H9 (cell line): ENCODE measurements at regions not wholly inside any gene's neighbourhood (a gene's known extent, or its start where the extent isn't known, plus 50 kb on each side); places are given as distances from the start of the nearest gene placed in this dataset.

Experiments used
- DNase-seq: peaks from one replicate; pipeline ENCODE4 v3.0.0-alpha.2; 2017
- H2AFZ ChIP-seq: one replicate; pipeline ENCODE4 v1.6.1; 2013; ENCODE audit warnings: mild to moderate bottlenecking, low read length, control low read depth, moderate library complexity
- H2AK5ac ChIP-seq: 2 replicates; pipeline ENCODE4 v1.6.1; 2013; ENCODE audit warnings: low read length, control low read depth, mixed read lengths; ENCODE audit not compliant: insufficient read length
- H2BK120ac ChIP-seq: one replicate; pipeline ENCODE4 v1.6.1; 2013; ENCODE audit warnings: low read depth, mild to moderate bottlenecking, low read length, control low read depth, inconsistent platforms; ENCODE audit not compliant: poor library complexity, severe bottlenecking
- H2BK12ac ChIP-seq: 2 replicates; pipeline ENCODE4 v1.6.1; 2013; ENCODE audit warnings: low read length, control low read depth, mixed read lengths, low read depth; ENCODE audit not compliant: insufficient read length
- H2BK15ac ChIP-seq: 2 replicates; pipeline ENCODE4 v1.6.1; 2013; ENCODE audit warnings: low read depth, low read length, control low read depth
- H2BK20ac ChIP-seq: one replicate; pipeline ENCODE4 v1.6.1; 2013; ENCODE audit warnings: low read depth, mild to moderate bottlenecking, low read length, control low read depth, inconsistent platforms; ENCODE audit not compliant: poor library complexity, severe bottlenecking
- H2BK5ac ChIP-seq: 2 replicates; pipeline ENCODE4 v1.6.1; 2013; ENCODE audit warnings: low read length, control low read depth, mixed read lengths; ENCODE audit not compliant: insufficient read length
- H3K14ac ChIP-seq: 2 replicates; pipeline ENCODE4 v1.6.1; 2013; ENCODE audit warnings: low read length, control low read depth; ENCODE audit not compliant: insufficient read depth
- H3K18ac ChIP-seq: 2 replicates; pipeline ENCODE4 v1.6.1; 2013; ENCODE audit warnings: low read depth, mild to moderate bottlenecking, mixed read lengths, low read length, control low read depth; ENCODE audit not compliant: insufficient read length
- H3K23ac ChIP-seq: 2 replicates; pipeline ENCODE4 v1.6.1; 2013; ENCODE audit warnings: low read length, control low read depth, mixed read lengths, low read depth; ENCODE audit not compliant: insufficient read length
- H3K23me2 ChIP-seq: 2 replicates; pipeline ENCODE4 v1.6.1; 2013; ENCODE audit warnings: low read depth, mild to moderate bottlenecking, mixed read lengths, low read length, control low read depth; ENCODE audit not compliant: insufficient read length, poor library complexity, severe bottlenecking
- H3K27ac ChIP-seq: 2 replicates; pipeline ENCODE4 v1.5.1; 2013; ENCODE audit warnings: low read length, control low read depth, mixed read lengths, low read depth; ENCODE audit not compliant: insufficient read length
- H3K27me3 ChIP-seq: 2 replicates; pipeline ENCODE4 v1.6.1; 2013; ENCODE audit warnings: low read length, control low read depth, inconsistent platforms; ENCODE audit not compliant: insufficient read depth
- H3K4ac ChIP-seq: 2 replicates; pipeline ENCODE4 v1.6.1; 2013; ENCODE audit warnings: low read depth, mild to moderate bottlenecking, control low read depth, inconsistent platforms, low read length, moderate library complexity
- H3K4me1 ChIP-seq: 2 replicates; pipeline ENCODE4 v1.6.1; 2013; ENCODE audit warnings: low read length, control low read depth, inconsistent platforms; ENCODE audit not compliant: insufficient read depth
- H3K4me2 ChIP-seq: 2 replicates; pipeline ENCODE4 v1.6.1; 2013; ENCODE audit warnings: low read length, control low read depth, mixed read lengths; ENCODE audit not compliant: insufficient read length, insufficient read depth
- H3K56ac ChIP-seq: 2 replicates; pipeline ENCODE4 v1.6.1; 2013; ENCODE audit warnings: low read depth, mild to moderate bottlenecking, mixed read lengths, low read length, control low read depth; ENCODE audit not compliant: insufficient read length
- H3K79me1 ChIP-seq: 2 replicates; pipeline ENCODE4 v1.6.1; 2013; ENCODE audit warnings: low read depth, mild to moderate bottlenecking, moderate library complexity, low read length, control low read depth, inconsistent platforms; ENCODE audit not compliant: insufficient read depth, poor library complexity, severe bottlenecking
- H3K79me2 ChIP-seq: 2 replicates; pipeline ENCODE4 v1.6.1; 2013; ENCODE audit warnings: low read length, control low read depth, inconsistent platforms; ENCODE audit not compliant: insufficient read depth
- H3K9ac ChIP-seq: 2 replicates; pipeline ENCODE4 v1.6.1; 2013; ENCODE audit warnings: low read length, control low read depth, mixed read lengths; ENCODE audit not compliant: insufficient read length; ENCODE audit errors: extremely low read depth
- H3K9me3 ChIP-seq: one replicate; pipeline ENCODE4 v1.6.1; 2013; ENCODE audit warnings: low read depth, low read length, inconsistent platforms; ENCODE audit not compliant: control insufficient read depth
- H3T11ph ChIP-seq: one replicate; pipeline ENCODE4 v1.6.1; 2013; ENCODE audit warnings: mild to moderate bottlenecking, low read length, control low read depth, inconsistent platforms
- H4K20me1 ChIP-seq: one replicate; pipeline ENCODE4 v1.6.1; 2013; ENCODE audit not compliant: control insufficient read depth, insufficient read length, insufficient read depth
- H4K5ac ChIP-seq: 2 replicates; pipeline ENCODE4 v1.6.1; 2013; ENCODE audit warnings: low read depth, mild to moderate bottlenecking, mixed read lengths, low read length, control low read depth; ENCODE audit not compliant: insufficient read length
- H4K8ac ChIP-seq: replicated peaks from 2 replicates; pipeline ENCODE4 v1.6.1; 2013; ENCODE audit warnings: low read length, control low read depth, mixed read lengths, low read depth; ENCODE audit not compliant: insufficient read length
- H4K91ac ChIP-seq: 2 replicates; pipeline ENCODE4 v1.6.1; 2013; ENCODE audit warnings: low read depth, mild to moderate bottlenecking, moderate library complexity, mixed read lengths, low read length, control low read depth; ENCODE audit not compliant: insufficient read length
- H3K27ac Mint-ChIP-seq, 3 experiments: 2 replicates in 2 of 3; 3 replicates in 1 of 3; pipeline ENCODE4 v1.8.0; 2020 to 2021; ENCODE audit warnings: mixed read lengths in 3 of 3, mild to moderate bottlenecking in 1 of 3, moderate library complexity in 1 of 3
- H3K27me3 Mint-ChIP-seq: 2 replicates; pipeline ENCODE4 v1.8.0; 2021; ENCODE audit warnings: low read depth, mild to moderate bottlenecking, moderate library complexity, mixed read lengths
- H3K36me3 Mint-ChIP-seq, 3 experiments: 2 replicates in 2 of 3; 3 replicates in 1 of 3; pipeline ENCODE4 v1.8.0; 2020 to 2021; ENCODE audit warnings: low read depth in 3 of 3, mixed read lengths in 3 of 3; ENCODE audit not compliant: insufficient read depth in 1 of 3
- H3K4me1 Mint-ChIP-seq, 2 experiments: 2 replicates each; pipeline ENCODE4 v1.8.0; 2020; ENCODE audit warnings: mixed read lengths in 2 of 2
- H3K4me3 Mint-ChIP-seq, 2 experiments: 2 replicates in 1 of 2; 3 replicates in 1 of 2; pipeline ENCODE4 v1.8.0; 2020 to 2021; ENCODE audit warnings: mild to moderate bottlenecking in 2 of 2, mixed read lengths in 2 of 2, moderate library complexity in 1 of 2
- H3K9me3 Mint-ChIP-seq, 2 experiments: 2 replicates in 1 of 2; 3 replicates in 1 of 2; pipeline ENCODE4 v1.8.0; 2020; ENCODE audit warnings: mild to moderate bottlenecking in 2 of 2, mixed read lengths in 2 of 2, moderate library complexity in 1 of 2
- WGBS: extraction: QIAGEN DNeasy Blood & Tissue Kit; methylation state at CpG from one replicate; pipeline ENCODE4 v1.1.7; 2013; ENCODE audit warnings: missing lambda C conversion rate, low lambda C conversion rate, mixed read lengths; ENCODE audit not compliant: insufficient read length; ENCODE audit errors: extremely low coverage; 5-methylcytosine and 5-hydroxymethylcytosine counted together
- TF ChIP-seq, protein P1 (sequence below): fragments of 200-600 bp; sonication (generic); conservative IDR thresholded peaks from 3 replicates; pipeline ENCODE4 v1.8.0; 2021; ENCODE audit warnings: antibody characterized with exemption, mild to moderate bottlenecking

DNA sequence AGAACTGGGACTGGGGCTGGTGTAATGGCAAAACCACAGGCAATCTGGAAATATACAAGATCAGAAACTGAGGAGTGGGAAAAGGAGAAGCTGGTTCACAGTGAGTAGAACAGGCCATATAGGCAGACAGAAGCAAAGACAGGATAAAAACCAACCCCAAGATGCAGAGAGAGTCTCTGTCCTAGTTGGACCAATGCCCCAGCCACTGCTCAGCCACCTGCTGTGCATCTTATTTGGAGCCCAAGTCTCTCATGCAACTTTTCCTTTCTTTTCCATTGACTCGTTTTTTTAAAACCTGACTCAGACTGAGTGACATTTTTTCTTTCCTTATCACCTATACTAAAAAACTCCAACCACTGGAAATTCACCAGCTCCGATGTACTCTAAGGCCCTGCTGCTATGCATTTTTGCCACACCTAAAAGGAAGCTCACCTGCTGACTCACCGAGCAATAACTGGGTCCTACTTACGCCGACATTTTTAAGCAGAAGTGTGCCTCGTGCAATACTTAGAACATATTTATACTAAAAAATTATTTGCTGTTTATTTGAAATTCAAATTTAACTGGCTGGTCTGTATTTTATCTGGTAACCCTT, 100.8 kb upstream of the XYLT1 start:
- TF ChIP-seq, protein P1, sequence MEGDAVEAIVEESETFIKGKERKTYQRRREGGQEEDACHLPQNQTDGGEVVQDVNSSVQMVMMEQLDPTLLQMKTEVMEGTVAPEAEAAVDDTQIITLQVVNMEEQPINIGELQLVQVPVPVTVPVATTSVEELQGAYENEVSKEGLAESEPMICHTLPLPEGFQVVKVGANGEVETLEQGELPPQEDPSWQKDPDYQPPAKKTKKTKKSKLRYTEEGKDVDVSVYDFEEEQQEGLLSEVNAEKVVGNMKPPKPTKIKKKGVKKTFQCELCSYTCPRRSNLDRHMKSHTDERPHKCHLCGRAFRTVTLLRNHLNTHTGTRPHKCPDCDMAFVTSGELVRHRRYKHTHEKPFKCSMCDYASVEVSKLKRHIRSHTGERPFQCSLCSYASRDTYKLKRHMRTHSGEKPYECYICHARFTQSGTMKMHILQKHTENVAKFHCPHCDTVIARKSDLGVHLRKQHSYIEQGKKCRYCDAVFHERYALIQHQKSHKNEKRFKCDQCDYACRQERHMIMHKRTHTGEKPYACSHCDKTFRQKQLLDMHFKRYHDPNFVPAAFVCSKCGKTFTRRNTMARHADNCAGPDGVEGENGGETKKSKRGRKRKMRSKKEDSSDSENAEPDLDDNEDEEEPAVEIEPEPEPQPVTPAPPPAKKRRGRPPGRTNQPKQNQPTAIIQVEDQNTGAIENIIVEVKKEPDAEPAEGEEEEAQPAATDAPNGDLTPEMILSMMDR = no peak
- Histone ChIP-seq H4K91ac (no peak overlapping the region), H3K9me3 (no peaks in the 10 kb centered on the region), H2BK120ac (no peak overlapping the region), H3K14ac (no peak overlapping the region), H3K27ac (no peak overlapping the region), H2AFZ (no peak overlapping the region), H3K4me2 (no peak overlapping the region), H4K20me1 (no peaks in the 10 kb centered on the region), H4K8ac (no peak overlapping the region), H2BK12ac (no peak overlapping the region), H3K27me3 (no peaks in the 10 kb centered on the region), H2BK20ac (no peak overlapping the region), H3K23me2 (no peaks in the 10 kb centered on the region), H3K56ac (no peak overlapping the region), H3K79me1 (no peaks in the 10 kb centered on the region), H3K4ac (no peak overlapping the region), H2AK5ac (no peak overlapping the region), H2BK5ac (no peak overlapping the region), H3K18ac (no peak overlapping the region), H4K5ac (no peak overlapping the region), H3K23ac (no peak overlapping the region), H3K4me1 (no peaks in the 10 kb centered on the region), H3K79me2 (no peaks in the 10 kb centered on the region), H2BK15ac (no peak overlapping the region), H3K9ac (no peak overlapping the region), H3T11ph (no peak overlapping the region)
- Mint-ChIP-seq H3K9me3 (no peaks in the 10 kb centered on the region), H3K36me3 (no peaks in the 10 kb centered on the region), H3K4me3 (no peak overlapping the region), H3K27ac (no peak overlapping the region), H3K4me1 (peaks cover 0 to 4% of the 10 kb centered on the region in 2 experiments; a peak in 1 of 4 replicates), H3K27me3 (no peaks in the 10 kb centered on the region)
- no peak for DNase-seq
- WGBS = no CpG with 5 or more reads among the region's 6 CpGs
